GM19324 (cell line): ENCODE measurements at regions not wholly inside any gene's neighbourhood (a gene's known extent, or its start where the extent isn't known, plus 50 kb on each side); places are given as distances from the start of the nearest gene placed in this dataset.

Source experiments
- ATAC-seq: cut with Tn5 transposase; IDR thresholded peaks from one replicate; pipeline ENCODE4 v1.9.1; 2021; ENCODE audit warnings: mild to moderate bottlenecking, moderate library complexity; ENCODE audit not compliant: unreplicated experiment, low FRiP score

DNA sequence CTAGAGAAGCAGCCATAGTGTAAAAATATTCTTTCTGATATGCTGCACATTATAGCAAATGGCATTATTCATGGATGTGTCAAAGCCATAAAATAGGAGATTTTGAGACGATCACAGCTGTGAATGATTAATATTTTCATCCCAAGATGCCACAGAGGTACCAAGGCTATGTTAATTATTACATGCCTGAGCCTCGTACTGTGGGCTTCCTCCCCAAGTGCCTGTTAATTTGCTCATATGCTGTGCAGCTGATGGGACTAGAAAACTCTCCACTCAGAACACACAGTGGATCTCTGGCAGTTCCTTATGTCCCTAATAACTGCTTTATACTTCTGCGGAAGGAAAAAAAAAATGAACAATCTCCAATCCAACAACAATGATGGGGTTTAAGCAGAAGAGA, 184.9 kb upstream of the TSHZ2 start:
- no peak for ATAC-seq

GRCh38 chr20:52785679-52786078, 186.5 kb upstream of the TSHZ2 start:
- no peak for ATAC-seq

DNA sequence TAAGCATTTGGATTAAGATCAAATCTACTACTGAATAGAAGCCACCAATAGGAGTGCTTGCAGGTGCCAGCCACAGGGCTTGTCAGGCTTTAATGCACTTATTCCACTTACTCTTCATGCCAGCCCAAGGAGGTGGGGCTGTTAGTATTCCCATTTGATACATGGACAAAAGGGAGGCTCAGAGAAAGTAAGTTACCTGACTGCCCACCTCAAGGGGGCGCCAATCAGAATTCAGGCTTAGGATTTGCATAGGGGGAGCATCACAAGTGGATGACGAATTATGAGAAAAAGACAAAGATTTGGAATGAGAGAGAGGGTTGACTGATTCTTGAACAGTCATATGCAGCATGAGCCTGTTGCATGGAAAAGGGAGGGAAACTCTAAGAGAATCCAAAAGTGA, 188.4 kb upstream of the TSHZ2 start:
- no peak for ATAC-seq

DNA sequence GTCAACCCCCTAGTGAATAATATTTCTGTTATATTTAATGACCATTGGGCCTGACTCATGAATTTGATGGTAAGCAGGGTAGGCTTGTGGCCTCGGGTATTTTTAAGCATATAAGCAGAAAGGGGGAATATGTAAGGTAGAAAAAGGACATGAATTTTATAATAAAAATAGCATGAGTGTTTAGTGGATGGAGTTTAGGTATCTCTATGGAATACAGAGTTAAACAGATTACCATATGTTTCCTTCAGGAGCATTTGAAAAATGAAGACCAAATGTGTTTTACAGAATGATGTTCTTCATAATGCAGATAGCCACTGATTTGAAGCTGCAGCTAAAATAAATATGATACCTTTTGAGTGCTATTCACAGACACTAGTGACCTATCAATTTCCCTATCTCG, 191.7 kb upstream of the TSHZ2 start:
- ATAC-seq: no peak

- no peak for ATAC-seq
These were observed 193.0 kb upstream of the TSHZ2 start for GRCh38 chr20:52779125-52779524.

DNA sequence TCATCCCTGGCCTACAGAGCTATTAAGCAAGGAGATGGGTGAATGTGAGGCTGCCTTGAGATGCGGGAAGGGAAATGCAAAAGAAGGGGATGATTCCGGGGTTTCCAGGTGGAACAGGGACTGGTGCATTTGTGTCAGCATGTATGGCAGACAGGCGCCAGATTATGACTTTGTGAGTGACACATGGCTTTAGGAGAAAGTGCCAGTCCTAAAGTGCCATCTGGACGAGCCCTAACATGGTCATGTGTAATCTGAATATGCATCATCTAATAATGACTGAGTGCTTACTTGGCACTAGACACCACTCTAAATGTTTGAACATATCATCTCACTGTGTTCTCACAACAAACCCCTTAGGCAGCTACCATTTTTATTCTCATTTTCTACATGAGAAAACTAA, 195.0 kb upstream of the TSHZ2 start:
- ATAC-seq: no peak

GRCh38 chr20:52775786-52776185, 196.4 kb upstream of the TSHZ2 start:
- ATAC-seq: no peak

- ATAC-seq: no peak
These were observed 203.5 kb upstream of the TSHZ2 start for GRCh38 chr20:52768694-52769093.

GRCh38 chr20:52766645-52767435, 205.3 kb upstream of the TSHZ2 start:
- ATAC-seq: no peak

DNA sequence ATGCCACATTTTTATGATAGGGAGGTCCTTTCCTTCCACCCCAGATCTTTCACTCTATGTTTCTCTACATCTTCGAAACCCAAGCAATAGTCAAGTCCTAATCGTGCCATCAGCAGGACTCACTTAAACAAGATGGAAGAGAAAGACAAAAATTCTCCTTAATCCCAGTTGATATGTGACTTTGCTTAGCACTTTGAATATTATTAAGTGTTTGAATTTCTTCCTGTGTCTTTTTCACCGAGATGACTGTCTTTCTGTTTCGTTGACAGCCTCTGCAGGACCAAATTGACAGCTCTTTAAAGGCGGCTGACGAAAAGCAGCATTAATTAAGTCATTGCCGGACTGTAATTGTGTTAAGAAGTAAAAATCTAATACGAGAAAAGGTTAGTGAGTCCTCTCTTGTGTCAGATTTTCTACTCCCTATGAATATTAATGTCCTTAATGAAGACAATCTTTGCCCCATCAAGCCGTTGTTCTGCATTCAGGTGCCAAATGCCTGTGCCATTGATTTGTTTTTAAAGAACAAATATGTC, 208.8 kb upstream of the TSHZ2 start:
- ATAC-seq: no peak

GRCh38 chr20:52761867-52762266, 210.3 kb upstream of the TSHZ2 start:
- ATAC-seq: no peak

- no peak for ATAC-seq
These were observed 211.4 kb upstream of the TSHZ2 start for GRCh38 chr20:52760791-52761190.

GRCh38 chr20:52757411-52757810, 214.7 kb upstream of the TSHZ2 start:
- no peak for ATAC-seq

- ATAC-seq: no peak
These were observed 216.4 kb upstream of the TSHZ2 start for GRCh38 chr20:52755744-52756143.

DNA sequence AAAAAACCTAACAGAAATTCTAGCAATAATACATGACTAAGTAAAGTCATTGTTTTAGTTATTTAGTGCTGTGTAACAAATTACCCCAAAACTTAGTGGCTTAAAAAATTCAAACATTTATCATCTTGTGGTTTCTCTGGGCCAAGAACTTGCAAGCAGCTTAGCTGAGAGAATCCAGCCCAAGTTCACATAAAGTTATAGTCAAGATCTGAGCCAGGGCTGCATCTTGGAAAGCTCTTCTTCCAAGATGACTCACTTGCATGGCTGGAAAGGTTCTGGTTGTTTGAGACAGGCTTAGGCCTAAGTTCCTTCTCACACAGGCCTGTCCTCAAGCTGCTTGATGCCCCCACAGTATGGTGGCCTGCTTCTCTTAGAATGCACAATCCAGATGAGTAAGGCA, 217.8 kb upstream of the TSHZ2 start:
- ATAC-seq: no peak

DNA sequence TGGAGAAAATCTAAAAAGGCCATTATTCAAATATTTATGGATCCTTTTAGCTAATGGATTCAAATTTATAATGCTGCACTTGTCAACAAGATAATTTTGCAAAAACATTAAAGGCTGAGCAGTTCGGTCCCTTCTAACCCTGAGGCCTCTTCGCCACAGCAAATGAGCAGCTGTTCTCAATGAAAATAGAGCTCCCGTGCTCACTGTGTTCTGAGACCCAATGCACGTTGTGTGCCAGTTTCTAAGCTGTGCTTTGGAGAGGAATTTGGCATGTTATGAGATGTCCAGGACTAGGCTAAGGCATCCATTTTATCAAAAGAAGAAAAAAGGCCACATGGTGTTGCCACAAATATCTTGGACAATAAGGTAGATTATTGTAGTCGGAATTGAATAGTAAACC, 220.1 kb upstream of the TSHZ2 start:
- no peak for ATAC-seq

GRCh38 chr20:52751571-52751970, 220.6 kb upstream of the TSHZ2 start:
- ATAC-seq: no peak

- ATAC-seq: no peak
These were observed 222.2 kb upstream of the TSHZ2 start for GRCh38 chr20:52749938-52750337.

GRCh38 chr20:52748990-52749389, 223.2 kb upstream of the TSHZ2 start:
- ATAC-seq: no peak

DNA sequence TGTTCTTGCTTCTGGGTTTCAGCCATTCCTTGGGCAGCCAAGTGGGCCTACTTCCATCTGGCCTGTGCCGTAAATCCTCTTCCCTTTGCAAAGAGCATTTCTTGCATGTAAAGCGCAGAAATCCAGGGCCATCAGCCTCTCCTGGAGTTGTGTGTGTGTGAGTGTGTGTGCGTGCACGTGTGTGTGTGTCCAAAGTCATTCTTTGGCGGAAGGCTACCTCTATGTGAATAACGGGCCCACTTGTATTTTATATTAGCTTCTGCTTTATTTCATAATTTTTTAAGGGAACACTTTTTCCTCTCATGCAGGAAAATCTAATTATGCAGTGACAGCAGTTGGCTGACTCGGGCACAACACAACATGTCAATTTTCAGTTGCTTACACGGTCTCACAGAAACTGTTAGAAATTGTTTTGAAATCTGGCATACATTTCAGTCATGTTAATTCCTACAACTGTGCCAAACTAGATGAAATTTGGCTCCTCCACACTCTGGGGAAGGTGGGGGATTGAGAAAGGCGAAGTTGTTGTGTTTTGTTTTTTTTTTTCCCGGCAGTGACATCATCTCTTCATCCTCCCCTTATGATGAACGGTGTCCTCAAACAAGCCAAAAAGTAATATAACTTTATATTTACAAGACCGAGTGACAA, 223.7 kb upstream of the TSHZ2 start:
- ATAC-seq: no peak

DNA sequence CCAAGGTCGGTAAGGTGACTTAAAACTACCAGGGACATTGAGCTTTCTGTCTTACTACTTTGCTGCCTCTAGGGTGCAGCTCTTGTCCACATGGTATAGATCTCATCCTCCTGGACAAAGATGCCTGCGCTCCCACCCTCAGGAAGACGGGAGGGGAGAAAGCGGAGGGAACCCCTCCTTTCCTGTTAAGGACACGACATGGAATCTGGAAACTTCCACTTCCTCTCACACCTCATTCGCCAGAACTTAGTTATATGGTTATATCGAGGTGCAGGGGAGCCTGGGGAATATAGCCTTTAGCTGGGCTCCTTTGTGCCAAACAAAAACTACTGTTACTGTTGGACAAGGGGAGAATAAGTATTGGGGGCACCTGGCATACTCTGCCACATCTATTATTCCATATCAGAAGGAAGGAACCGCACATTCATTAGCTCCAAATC, 224.3 kb upstream of the TSHZ2 start:
- no peak for ATAC-seq

DNA sequence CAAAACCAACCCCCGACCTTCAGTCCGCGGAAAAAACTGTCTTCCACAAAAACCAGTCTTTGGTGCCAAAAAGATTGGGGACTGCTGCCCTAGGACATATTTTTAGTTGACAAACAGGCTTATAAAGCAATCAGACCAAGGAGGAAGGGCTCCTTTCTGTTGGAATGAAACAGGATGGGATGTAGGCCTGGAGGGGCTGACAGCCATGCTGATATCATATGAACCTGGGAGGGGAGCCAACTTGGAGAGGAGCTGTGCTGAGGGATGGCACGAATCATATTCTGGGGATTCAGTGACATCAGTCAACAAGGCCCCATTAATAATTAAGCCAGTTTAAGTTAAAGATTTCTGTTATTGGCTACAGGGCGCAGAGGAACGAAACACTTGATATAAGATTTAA, 225.4 kb upstream of the TSHZ2 start:
- no peak for ATAC-seq
